ENCODE measurements at regions not wholly inside any gene's neighbourhood (a gene's known extent, or its start where the extent isn't known, plus 50 kb on each side); places are given as distances from the start of the nearest gene placed in this dataset.
"Not testable (repeated sequence)": the region's sequence is repeated elsewhere in the genome, so short reads cannot be mapped to it uniquely, and the experiment has no call there.

DNA sequence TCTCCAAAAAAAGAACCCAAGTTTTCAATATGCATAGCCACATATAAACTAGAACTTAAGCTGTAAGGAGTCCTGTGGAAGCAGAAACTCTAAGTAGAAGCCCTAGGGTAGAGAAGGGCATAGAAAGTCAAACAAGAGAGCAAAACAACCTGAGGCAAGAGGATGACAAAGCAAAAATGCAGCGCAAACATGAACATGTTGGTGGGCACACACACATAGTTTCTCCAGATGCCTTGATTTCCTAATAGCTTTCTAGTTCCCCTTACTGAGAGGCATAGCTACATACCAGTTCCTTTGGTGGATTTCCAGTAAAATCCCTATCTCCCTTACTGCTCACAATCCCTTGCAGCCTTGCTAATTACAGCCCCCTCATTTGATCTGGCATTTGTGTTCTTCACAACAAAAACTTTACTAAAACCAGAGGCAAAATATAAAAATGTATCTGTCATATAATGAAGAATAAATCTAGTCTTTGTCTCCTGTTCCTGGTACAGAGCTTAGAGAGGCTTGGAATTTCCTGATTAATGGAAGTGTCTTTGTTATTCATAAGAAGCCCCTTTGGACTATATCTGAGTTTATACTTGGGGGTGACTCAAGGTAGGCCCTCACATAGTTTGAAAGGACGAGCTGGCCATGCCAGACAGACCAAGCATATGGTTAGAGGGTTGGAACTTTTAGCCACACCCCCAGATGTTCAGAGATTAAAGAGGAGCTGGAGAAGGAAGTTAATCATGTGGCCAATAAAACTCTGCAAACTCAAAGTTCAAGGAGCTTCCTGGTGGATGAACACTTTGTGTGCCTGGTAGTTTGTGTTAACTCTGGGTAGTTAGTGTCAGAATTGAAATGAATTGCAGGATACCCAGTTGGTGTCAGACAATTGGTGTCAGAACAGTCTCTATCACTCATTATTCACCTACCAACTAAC lies 52.7 kb upstream of the ZCCHC13 start:
- peak in 1 of 2 experiments; percentile 6 for DNase-seq

DNA sequence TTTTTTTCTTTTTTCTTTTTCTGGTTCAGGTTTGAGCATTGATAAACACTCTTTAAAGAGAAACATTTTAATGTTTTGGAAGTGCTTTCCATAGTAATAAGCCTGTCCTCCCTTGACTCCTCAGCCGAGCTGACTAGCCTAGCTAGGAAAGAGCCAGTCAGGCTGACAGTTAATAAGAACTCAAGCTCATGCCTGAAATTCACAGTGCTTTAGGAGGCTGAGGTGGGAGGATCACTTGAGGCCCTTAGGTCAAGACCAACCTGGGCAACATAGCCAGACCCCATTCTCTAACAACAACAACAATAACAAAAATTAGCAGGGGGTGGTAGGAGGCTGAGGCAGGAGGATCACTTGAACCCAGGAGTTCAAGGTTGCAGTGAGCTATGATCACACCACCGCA lies 53.4 kb upstream of the ZCCHC13 start:
- no peak for DNase-seq

DNA sequence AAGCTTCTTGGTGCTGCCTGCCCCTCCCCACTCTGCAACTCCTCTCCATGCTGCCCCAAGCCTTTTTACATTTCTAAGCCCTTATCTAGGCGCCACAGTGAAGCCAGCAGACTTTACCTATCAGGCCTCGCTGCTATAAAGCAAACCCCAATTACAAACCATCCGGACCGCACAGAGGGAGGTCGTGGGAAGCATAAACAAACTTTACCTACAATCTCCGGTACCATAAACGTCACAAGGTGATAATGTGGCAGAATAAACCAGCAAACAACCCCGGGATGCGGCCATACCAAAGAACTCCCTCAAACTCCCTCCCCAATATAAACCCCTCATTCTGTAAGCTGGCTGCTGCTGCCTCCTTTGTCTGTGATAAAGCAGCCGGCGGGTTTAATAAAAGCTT lies 54.0 kb upstream of the ZCCHC13 start:
- DNase-seq, result no peak

DNA sequence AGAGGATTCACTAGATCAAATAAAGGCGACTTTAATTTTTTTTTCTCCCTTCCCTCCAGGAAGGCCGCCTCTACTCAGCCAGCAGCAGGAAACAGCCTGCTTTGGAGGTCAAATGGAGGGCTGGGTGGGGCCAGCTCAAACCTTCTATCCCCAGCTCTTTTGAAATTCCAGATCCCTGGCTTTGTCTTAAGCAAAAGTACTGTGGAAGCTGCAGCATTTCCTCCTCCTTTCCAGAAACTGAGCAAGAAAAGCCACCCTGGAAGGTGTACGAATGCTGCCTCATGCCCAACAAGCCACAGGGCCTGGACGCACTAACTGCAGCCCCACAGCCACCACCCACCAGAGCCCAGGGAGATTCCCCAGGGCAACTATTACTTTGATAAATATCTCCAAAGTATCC lies 55.1 kb upstream of the ZCCHC13 start:
- DNase-seq, result no peak

DNA sequence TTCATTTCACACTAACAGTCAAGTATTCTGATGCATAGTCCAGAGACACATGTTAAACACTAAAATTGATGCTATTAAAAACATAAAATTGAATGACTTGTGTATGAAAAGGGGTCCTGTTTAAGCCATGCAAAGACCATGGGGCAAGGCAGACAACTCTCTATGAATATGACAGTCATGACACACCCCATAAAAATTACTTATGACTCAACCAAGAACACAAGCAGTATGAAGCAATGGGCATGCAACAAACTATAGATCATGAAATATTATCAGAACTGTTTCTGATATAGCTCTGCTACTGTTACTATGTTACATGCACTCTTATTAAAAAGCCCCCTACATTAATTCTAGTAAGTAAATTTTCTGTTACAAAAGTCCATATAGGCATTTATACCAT lies 57.5 kb upstream of the ZCCHC13 start:
- DNase-seq, result no peak

DNA sequence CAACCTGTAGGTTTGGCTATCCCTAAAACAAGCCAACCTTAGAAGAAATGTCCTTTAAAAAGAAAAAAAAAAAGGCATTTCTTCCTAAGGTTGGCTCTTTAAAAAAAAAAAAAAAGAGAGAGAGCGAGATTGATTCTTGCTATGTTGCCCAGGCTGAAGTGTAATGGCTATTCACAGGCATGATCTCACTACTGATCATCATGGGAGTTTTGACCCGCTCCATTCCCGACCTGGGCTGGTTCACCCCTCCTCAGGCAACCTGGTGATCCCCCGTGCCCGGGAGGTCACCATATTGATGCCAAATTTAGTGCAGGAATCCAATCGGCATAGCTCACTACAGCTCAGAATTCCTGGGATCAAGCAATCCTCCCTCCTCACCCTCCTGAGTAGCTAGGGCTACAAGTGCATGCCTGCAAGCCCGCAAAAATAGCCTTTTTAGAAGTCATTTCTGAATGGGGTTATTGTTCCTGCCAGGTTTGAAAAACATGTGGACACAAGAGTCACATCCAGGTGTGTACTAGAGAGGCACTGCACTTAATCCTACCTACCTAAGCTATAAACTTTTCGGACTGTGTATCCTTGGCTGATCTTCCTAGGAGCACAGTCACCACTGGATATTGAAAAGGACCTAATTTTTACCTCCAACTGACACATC lies 61.4 kb upstream of the ZCCHC13 start:
- no peak for DNase-seq

DNA sequence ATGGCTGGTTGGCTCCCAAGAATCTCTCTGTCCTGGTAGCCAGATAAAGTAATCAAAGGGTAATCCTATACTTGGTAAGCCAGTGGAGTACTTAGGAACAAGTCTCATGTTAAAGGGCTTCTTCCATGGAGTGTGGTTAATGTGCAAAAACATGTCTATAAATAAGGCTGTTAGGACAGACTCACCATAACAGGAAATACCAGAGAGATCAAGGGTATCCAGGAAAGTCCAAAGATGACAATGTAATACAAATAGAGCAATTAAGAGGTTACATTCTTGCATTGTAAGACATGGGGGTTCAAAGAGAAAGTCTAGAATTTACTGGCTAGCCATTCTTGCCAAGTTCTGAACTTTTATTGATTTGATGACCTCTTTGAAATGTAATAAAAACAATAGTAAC lies 61.9 kb upstream of the ZCCHC13 start:
- no peak for DNase-seq

DNA sequence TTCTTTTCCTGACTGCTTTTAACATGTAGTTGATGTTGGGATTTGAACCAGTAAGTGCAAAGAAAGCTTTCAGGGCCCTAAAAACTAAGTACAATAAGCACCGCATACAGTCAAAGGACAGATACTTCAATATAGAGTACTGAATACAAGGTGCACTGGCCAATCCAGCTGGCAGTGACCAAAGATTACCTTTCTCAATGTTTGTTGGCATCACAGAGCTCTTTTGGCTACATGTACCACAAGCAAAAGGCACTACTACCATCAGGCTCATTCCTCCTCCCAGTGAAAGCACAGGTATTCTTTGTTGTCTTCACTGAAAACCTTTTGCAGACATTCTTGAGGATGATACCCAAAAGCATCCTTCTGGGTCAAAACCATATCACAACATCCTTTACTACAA lies 65.2 kb upstream of the ZCCHC13 start:
- no peak for DNase-seq

DNA sequence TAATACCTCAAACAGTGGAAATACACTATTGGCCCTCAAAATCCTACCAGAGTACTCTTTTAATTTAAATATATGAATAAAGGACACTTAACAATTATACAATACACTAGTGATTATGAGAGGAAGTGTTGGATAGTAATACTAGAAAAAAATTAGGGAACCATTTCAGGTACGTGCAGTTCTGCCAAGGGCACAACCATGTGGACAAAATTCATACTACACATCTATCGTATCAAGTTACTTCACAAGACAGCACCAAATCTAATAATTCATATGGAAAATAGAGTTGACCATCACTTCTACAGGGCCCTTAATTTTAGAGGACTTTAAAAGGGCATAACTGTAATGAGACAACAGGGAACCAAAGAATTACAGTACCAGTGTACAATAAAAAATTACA lies 69.2 kb upstream of the ZCCHC13 start:
- DNase-seq, result no peak

DNA sequence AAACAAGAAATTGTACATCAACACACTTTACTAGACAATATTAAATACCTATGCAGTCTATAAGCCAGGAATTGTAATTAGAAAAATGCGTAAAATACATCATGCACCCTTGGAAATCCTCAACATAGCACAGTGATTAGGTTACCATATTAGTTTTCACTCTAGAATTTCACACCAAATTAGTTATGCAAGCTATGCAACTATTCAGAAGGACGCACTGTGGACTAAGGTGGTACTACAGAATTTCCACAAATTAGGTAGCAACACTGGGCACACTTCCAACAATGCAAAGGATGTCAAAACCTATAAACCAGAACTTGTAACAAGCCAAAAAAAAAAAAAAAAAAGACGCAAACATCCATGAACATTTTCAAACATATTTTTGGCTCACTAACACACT lies 71.1 kb upstream of the ZCCHC13 start:
- peak; percentile 8 to 24 for DNase-seq

DNA sequence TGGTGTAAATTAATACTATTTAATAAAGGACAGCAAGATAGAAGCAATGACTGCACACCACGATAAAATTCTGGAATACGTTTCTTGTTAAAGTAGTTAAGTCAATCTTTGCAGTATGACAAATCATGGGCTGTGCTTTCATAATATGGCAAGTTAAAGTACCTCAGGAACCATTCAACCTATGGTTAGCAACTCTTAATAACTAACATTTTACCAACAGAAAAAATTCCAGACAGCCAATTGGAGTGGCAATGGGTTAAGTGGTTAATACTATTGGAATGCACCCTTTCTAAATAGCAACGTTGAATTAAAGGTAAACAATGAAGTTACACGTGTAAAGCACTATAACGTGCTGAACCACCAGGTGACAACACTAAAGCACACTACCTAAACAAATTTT lies 72.4 kb upstream of the ZCCHC13 start:
- DNase-seq, result no peak

DNA sequence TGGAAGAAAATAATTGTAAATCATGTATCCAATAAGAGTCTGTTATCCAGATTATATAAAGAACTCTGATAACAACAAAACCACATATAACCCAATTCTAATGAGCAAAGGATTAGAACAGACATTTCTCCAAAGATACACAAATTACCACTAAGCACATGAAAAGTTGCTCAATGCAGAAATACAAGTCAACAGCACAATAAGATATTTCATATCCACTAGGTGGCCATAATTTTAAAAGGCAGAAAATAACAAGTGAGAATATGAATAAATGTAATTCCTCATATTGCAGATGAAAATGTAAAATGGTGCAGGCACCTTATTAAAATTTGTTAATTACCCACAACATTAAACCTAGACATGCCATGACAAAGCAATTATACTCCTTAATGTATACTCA lies 73.9 kb upstream of the ZCCHC13 start:
- DNase-seq, result no peak

DNA sequence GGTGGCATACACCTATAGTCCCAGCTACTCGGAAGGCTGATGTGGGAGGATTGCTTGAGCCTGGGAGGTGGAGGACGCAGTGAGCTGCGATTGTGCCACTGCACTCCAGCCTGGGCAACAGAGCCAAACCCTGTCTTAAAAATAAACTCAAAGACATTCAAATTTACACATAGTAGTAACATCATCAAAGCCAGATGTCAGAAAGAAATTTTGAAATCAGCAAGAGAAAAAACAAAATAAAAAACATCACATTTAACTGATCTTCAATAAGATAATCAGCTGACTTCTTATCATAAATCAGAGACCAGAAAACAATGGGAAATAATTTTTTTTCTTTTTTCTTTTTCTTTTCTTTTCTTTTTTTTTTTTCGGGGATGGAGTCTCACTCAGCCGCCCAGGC lies 78.9 kb upstream of the ZCCHC13 start:
- DNase-seq, result no peak

DNA sequence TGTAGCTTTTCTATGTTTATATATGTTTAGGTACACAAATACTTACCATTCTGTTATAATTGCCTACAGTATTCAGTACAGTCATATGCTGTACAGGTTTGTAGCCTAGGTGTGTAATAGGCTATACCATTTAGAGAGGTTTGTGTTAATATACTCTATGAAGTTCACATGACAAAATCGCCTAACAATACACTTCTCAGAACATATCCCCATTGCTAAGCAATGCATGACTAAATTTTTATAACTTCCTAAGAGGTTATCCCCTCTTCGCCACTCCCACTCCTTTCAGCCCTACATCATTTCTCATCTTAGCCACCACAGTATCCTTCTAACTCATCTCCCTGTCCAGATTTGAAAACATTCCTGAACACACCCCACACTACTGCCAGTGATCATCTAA lies 83.7 kb upstream of the ZCCHC13 start:
- no peak for DNase-seq

DNA sequence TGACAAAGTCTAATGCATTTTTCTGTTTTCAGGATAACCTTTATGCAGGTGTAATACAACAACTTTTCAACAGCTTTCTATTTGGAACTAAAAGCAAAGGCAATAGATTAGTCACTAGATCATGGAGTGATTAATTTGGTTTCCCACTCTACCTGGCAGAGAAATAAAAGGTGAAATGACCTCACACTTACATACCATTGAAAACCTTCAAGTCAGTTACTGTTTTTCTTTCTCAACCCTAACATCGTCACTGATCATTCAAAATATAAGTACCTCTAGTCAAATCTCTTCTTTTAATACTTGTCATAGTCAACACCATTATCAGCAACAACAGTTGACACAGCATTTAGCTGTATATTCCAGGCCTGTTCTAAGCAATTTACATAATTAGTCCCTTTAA lies 85.1 kb upstream of the ZCCHC13 start:
- no peak for DNase-seq

DNA sequence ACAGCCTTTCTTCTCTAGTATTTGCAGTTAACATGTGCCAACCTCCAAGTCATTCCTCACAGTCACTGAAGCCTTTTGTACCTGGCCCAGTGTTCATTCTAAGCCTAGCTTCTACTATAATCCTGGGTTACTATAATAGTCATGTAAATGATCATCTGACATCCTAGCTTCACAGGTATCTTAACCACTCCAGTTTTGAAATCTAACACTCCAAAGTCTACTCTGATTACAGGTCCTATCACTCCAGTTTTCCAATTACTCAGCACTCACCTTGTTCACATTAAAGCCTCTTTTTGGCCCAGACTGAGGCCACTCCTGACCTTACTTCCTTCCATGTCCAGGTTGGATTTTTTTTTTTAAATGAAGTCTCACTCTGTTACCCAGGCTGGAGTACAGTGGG lies 87.6 kb upstream of the ZCCHC13 start:
- no peak for DNase-seq

DNA sequence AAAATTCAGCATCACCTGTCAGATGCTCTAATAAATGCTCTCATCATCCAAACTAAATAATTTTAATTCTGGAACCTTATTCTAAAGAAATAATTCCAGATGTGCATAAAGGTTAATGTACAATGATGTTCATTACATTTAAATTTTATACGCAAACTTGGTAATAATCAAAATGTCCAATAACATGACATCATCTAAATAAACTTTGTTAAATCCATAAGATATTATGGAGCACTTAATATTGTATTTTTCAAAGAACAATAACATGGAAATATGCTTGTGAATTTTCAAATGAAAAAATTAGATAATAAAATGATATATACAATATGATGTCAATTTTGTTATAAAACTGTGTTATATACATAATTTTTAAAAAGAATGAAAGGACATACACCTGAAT lies 92.1 kb upstream of the ZCCHC13 start:
- no peak for DNase-seq

DNA sequence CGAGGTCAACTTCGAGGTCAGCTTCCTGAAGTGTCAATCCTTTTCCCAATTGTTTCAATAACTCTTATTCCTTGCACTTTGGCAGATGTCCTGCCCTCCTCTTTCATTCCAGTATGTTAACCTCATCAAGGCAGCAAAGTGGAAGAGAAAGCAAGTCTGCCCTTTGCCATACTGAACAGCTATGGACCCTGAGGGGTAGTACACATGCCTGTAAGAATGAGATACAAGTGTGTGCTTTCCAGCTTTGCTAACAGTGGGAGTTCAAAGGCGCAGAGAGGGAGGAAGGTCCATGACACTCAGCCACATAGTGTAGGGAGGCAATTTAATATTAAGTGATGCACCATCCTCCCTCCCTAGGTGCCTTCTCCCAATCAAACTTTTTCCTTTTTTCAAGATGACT lies 96.4 kb upstream of the ZCCHC13 start:
- no peak for DNase-seq

DNA sequence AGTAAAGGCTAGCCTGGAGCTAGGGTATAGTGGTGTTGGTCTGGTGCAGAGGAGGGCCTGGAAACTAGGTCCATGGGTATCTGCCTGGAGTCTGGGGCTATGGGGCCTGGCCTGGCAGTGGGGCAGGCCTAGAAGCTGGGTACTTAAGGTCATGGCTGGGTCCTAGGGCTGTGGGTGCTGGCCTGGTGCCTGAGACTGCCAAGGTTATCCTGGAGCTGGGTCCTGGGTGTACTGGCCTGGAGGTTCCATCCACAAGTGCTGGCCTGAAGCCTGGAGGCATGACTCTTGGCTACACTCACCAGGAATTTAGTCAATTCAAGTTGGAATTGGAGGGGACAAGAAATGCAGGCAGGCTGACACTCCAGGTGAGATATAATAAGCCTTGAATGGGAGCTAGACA lies 108.4 kb upstream of the ZCCHC13 start:
- no peak for DNase-seq

DNA sequence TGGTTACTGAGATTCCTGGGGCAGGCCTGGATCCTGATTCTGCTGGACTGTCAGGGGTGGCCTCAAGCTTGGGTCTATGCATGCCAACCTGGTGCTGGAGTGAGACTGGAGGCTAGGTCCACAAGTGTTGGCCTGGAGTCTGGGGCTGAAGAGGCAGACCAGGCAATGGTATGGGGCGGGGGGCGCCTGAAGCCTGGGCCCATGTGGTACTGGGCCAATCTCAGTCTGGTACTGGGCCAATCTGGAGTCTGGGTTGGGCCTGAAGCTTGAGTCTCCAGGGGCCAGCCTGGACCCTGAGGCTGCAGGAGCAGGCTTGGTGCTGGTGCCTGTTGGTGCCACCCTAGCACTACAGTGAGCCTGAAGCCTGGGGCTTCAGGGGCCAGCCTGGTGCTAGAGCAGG lies 108.9 kb upstream of the ZCCHC13 start:
- DNase-seq, result no peak

DNA sequence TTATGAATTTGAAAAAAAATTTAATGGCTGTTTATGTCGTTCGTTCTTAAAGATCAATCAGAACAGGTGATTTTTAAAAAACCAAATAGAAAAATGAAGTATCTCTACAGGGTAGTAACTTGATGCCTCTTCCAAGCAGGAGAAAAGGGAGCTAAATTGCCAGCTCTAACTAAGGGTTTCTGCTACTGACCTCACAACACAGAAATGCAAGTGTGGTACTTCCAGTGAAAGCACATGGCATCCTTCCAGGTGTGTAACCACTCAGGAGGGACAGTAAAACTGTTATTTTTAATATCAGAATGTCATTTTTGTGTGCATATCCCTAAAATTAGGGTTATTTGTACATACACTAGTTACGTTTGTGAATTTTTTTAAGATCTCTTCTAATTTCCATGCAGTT lies 116.8 kb upstream of the ZCCHC13 start:
- no peak for DNase-seq

DNA sequence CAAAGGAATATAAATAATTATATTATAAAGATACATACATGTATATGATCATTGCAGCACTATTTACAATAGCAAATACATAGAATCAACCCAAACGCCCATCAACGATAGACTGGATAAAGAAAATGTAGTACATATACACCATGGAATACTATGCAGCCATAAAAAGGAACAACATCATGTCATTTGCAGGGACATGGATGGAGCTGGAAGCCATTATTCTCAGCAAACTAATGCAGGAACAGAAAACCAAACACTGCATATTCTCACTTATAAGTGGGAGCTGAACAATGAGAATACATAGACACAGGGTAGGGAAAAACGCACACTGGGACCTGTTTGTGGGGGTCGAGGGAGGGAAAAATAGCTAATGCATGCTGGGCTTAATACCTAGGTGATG lies 120.9 kb upstream of the ZCCHC13 start:
- not testable (repeated sequence) for DNase-seq

DNA sequence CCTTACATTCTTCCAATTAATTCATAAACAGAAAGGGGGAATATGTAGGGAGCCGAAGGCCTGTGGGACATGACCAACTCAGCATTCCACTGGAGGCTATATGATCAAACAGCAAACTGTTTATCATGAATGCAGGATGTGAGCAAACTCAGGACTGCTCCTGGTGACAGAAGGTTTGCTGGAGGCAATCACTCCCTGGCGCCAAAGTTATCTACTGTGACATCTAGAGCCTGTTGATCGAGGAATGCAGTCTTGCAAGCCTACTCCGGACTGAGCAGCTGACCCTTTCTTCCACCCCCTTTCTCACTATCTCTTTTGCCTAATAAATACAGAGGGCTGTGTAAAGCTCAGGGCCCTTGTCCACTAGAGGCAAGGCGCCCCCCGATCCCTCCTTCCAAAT lies 122.0 kb upstream of the ZCCHC13 start:
- not testable (repeated sequence) for DNase-seq

DNA sequence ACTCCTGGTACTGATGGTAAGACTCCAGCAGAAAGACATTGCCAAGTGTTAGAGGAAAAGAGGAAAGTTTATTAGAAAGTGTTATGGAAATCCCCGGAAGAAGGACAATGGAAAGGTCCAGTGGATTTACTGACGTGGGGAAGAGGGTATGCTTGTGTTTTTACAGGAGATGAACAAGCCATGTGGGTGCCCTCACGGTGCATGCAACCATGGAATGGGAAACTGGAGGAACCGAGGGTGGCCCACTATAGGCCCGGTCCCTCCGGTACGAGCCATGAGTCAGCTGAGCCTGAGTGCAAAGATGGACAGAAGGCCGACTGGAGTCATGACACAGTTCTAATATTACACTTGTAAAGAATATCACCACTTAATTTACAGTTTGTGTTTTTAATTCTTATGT lies 123.3 kb upstream of the ZCCHC13 start:
- DNase-seq, result no peak

DNA sequence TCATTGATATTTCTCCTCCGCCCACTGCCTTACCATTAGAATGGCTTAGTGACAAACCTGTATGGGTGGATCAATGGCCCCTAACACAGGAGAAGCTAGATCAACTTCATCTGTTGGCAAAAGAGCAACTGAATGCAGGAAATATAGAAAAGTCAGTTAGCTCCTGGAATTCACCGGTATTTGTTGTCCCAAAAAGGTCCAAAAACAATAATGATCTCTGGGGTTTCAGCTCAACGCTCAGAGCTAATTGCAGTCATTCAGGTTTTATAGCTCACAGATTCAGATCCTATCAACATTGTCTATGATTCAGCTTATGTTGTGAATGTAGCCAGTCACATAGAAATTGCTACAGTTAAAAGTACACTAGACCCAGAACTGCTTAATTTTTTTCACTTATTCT lies 124.0 kb upstream of the ZCCHC13 start:
- no peak for DNase-seq
